ENCODE measurements at regions not wholly inside any gene's neighbourhood (a gene's known extent, or its start where the extent isn't known, plus 50 kb on each side); places are given as distances from the start of the nearest gene placed in this dataset.

- TF ChIP-seq CTCF (IDR thresholded peaks at IDR 0.05) (no peak), POLR2A (IDR thresholded peaks at IDR 0.05) (no peak)
Observed at GRCh38 chr5:175325681-175326080, 118.3 kb downstream of the DRD1 start.

All from lower leg skin (tissue), 3 donors.